ENCODE measurements at regions not wholly inside any gene's neighbourhood (a gene's known extent, or its start where the extent isn't known, plus 50 kb on each side); places are given as distances from the start of the nearest gene placed in this dataset.
A peak's percentile ranks its signal among the peaks of the same experiment; 100 is the strongest.

- no peak for DNase-seq
Observed at GRCh38 chr6:55696501-55696900, 117.5 kb upstream of the HMGCLL1 start.

GRCh38 chr6:55696041-55696440, 117.0 kb upstream of the HMGCLL1 start:
- no peak for DNase-seq

- DNase-seq = no peak
Observed at GRCh38 chr6:55694759-55695158, 115.8 kb upstream of the HMGCLL1 start.

DNA sequence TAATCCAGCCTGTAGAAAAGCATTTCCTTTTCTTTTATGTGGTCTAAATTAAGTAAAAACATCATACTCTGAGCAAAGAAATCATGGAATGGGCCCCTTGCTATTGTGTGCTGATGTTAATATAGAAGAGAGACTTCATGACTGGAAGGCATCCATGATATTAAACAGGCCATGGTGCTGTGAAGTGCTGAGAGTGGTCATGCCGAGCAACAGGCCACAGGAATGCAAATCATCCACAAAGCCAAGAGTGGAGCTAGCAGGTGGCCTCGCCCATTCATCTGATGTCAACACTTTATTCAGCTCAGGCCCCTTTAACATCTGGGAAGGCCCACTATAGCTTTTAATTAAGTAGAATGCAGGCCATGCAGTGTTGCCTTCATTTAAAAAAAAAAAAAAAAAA, 115.2 kb upstream of the HMGCLL1 start:
- DNase-seq = no peak

GRCh38 chr6:55679503-55679902, 100.5 kb upstream of the HMGCLL1 start:
- no peak for DNase-seq

GRCh38 chr6:55678330-55679224, 99.6 kb upstream of the HMGCLL1 start:
- peak; percentile 67 to 79 for DNase-seq

DNA sequence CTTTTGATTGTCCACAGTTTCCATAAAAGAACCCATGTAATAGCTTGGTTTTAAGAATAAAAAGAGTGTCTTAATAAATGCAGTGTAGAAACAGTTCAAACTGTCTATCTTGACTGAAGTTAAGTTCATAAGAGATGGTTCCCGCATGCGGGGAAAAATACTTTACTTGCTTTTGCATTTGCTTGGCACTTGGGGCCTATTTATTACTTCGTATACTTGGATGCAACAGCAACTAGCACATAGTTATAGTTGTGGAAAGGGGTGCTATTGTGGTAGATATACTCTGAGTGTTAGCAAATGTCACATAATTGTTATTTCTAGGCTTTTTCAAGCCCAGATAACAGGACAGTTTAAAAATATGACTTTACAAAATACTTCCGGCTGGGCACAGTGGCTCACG, 97.7 kb upstream of the HMGCLL1 start:
- DNase-seq = peak in 1 of 2 donors; percentile 51

GRCh38 chr6:55675941-55676340, 96.9 kb upstream of the HMGCLL1 start:
- peak; percentile 84 to 89 for DNase-seq

DNA sequence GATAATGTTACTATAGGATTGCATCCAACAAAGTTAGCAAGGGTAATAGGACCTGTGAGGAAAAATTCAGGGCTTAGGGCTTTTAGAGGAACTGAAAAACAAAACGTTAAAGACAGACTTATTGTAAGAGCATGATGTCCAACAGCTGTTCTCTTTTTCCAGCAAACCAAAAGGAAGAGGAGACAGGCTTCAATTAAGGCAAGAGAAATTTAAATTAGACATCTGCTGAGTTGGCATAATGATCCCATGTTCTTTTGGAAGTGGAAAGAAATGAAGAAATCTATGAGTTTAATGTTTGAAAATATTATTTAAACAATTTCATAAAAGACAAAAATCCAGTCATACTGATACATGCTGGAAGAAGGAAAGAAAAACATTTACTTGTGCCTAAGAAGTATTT, 95.7 kb upstream of the HMGCLL1 start:
- peak; percentile 62 to 69 for DNase-seq

DNA sequence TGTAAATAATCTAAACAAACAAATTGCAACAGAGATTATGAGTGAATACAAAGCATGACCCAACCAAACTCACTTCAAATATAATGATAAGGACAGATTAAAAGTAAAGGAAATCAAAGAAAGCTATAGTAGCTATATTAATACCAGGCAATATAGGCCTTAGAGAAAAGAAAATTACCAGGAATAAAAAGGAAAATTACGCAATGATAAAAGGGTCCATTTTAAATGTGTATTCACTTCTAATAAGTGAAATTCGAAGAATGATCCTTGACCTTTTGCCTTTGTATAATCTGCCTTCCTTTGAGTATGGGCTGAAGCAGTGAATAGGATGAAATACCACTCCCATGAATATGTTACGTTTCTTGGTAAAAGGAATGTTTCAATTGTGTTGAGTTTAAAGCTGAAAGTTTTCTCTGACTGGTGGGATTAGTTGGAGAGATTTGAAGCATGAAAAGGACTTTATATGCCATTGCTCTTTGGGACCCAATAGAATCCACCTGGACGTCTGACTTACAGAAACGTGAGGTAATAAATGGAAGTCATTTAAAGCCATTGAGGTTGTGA, 91.9 kb upstream of the HMGCLL1 start:
- DNase-seq = no peak

- DNase-seq = peak in 1 of 2 donors; percentile 13
Observed at GRCh38 chr6:55669028-55669427, 90.0 kb upstream of the HMGCLL1 start.

- DNase-seq = no peak
Observed at GRCh38 chr6:55668591-55668990, 89.6 kb upstream of the HMGCLL1 start.

- peak in 1 of 2 donors; percentile 25 for DNase-seq
Observed at GRCh38 chr6:55667341-55667740, 88.3 kb upstream of the HMGCLL1 start.

GRCh38 chr6:55666606-55667225, 87.7 kb upstream of the HMGCLL1 start:
- no peak for DNase-seq

DNA sequence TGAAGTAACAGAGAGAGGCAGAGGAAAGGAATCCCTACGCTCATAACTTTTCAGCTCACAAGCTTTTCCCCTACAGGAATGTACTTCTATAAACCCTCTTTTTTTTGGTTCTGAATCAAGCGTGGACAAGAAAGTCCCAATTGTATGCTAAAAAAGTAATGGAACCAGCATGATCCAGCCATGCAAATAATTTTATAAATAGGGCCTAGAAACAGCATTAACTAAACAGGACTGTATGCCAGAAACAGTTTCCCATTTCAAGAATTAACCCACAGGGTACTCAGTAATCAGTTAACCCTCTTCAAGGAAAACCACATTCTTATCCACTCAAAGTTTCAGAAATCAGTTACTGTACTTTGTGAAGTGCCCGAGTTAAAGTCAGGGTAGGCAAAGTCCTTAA, 87.0 kb upstream of the HMGCLL1 start:
- no peak for DNase-seq

- no peak for DNase-seq
Observed at GRCh38 chr6:55664591-55665587, 85.9 kb upstream of the HMGCLL1 start.

- no peak for DNase-seq
Observed at GRCh38 chr6:55663914-55664313, 84.9 kb upstream of the HMGCLL1 start.

GRCh38 chr6:55659304-55659703, 80.3 kb upstream of the HMGCLL1 start:
- no peak for DNase-seq

DNA sequence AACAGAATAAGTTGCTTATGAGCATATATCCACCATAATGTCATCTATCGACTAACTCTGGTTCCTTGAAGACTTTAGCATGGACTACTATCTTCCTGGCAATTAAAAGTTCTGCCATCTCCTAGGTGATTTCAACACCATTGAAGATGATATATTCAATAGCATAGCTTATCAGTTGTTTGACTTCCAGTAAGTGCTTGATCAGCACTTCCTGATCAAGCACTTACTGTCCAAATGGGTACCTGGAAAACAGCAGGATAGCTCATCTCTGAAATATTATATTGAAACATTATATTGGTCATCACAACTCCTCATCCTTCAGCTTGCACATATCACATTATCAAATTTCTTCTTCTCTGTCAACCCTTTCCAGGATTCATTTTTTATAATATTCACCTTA, 75.5 kb upstream of the HMGCLL1 start:
- DNase-seq = no peak

DNA sequence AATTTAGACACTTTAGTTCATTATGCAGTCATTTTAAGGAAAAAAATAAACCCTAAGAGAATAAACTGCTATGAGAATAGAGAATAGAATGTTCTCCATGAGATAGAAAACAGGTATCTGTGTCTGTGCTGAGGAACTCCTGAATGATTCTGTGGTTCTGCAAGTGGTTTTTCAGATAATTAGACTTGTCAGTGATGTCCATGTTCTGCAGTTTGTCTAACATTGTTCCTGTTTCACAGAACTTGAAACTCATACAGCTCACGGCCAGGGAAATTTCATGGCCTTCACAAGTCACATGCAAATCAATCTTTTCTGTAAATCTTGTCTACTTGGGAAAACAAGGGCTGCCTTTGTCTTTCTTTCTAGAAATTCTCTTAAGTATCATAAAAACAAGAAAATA, 73.4 kb upstream of the HMGCLL1 start:
- no peak for DNase-seq

DNA sequence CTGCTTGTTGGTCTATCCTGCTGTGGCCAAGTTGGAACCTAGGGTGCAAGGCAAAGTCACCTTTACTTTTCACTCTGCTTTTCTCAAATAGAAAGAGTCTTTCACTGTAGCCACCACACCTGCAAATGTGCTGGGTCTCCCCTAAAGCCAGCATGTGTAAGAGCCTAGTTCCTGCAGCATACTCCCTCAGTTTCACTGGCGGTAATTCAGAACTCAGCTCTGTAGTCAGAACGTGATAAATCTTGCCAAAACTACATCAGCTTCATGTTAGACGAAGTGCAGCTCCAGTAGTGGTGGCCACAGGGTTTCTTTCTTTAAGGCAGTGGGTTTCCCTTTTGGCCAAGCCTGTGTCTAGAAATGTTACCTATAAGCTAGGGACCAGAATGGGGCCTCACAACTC, 72.0 kb upstream of the HMGCLL1 start:
- DNase-seq = no peak

DNA sequence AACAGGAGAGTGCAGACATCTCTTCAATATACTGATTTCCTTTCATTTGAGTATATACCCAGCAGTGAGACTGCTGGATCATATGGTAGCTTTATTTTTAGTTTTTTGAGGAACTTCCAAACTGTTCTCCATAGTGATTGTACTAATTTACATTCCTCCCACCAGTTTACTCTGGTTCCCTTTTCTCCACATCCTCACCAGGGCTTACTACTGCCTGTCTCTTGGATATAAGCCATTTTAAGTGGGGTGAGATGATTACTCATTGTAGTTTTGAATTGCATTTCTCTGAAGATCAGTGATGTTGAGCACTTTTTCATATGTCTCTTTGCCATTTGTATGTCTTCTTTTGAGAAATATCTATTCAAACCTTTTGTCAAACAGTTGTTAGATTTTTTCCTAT, 64.9 kb upstream of the HMGCLL1 start:
- no peak for DNase-seq

Data from right lung (tissue), 2 donors.